NCI-H187 treated with DMSO at 0.1 percent for 48 hours (cell line): ENCODE measurements at regions not wholly inside any gene's neighbourhood (a gene's known extent, or its start where the extent isn't known, plus 50 kb on each side); places are given as distances from the start of the nearest gene placed in this dataset.

ENCODE experiments used
- DNase-seq: peaks from one replicate; lab custom pipeline; 2025; lab: John Stamatoyannopoulos, UW

DNA sequence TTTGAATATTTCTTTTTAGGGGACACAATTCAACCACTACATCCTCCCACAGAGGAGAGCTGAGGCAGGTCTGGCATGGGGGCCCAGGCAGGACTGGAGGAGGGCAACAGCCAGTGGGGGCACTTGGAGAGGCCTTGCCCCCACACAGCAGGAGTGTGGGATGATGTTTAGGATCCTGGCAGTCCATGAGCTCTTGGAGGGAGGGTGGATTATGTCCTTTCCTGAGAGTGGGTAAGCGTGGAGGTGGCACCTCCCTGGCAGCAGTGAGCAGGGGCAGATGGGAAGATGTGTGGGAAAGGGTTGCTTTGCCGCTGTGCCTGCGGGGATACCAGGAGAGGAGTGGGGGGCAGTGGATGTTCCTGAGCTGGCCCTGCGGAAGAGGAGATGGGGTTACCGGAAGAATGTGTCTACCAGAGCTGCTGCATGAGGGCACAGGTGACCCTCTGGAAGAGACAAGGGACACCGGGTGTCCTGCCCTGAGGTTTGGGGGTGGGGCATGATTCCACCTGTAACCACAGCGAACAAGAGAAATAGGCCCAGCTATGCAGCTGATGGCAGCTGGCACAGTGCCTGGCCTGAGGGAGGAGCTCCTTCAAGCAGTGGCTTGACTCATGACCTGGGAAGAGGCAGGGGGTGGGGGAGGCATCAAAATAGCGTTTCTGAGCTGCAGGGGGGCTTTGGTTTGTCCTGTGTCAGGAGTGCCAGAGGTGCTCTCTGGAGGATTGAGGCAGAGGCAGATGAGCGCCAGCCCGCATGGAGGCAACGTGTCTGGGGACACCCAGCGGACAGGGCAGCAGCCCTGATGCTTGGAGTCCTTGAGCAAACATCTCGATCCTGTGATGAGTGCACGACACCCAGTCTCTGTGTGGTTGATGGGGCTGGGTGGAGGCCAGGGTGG lies 123.9 kb upstream of the TMPRSS2 start:
- DNase-seq: no peak

GRCh38 chr21:41630917-41631316 lies 123.0 kb upstream of the TMPRSS2 start:
- no peak for DNase-seq

DNA sequence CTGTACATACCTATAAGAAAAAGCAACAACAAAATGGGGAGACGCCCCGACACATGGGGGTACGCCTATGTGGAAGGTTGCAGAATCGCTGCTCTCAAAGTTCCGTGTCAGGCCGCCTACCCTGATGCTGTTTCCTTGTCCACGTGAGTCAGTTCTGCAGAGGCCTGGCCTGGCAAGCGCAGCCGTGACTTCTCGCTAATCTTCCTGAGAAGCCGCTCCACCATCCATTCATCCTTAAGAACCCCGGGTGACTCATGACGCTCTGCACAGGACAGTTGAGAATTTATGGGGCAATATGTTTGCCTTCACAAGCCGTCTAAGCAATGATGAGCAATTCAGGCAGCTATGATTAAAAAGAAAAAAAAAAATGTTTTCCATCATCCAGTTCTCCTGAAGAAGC lies 122.3 kb upstream of the TMPRSS2 start:
- no peak for DNase-seq

- DNase-seq: no peak
Measured at GRCh38 chr21:41628256-41628655, 120.3 kb upstream of the TMPRSS2 start.

GRCh38 chr21:41627428-41627827 lies 119.5 kb upstream of the TMPRSS2 start:
- DNase-seq: no peak

DNA sequence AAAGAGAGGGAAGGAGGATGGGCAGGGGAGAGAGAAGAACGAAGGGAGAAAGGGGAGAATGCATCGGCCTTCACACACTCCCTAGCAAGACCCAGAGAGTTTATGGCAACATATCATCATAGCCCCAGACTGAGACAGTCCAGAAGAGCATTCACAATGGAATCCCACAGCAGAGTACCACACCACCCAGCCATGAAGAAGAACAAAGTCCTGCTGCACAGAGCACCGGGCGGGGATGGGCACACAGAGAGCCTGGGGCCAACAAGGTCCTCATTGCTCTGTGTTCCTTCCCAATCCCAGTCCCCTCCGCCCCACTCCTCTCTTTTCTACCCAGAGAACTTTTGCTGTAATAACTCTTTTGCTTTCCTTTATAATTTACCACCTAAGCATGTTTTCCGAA lies 118.1 kb upstream of the TMPRSS2 start:
- DNase-seq: no peak

DNA sequence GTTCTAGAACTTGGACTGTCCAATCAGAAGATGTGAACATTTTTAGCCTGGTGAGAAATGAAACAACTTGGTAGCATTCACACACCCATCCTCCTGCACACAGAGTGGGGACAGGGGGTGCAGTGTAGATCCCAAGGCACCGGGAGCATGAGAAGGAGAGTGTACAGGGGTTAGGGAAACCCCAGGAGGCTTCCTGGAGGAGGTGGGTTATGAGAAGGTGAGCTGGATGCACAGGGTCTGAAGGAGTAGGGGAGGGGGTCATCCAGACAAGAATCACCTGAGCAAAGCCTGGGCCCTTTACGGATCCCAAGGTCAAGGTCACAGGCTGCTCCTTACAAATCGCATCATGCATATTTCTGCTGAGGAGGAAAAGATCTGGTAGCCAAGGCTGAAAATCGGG lies 117.5 kb upstream of the TMPRSS2 start:
- no peak for DNase-seq

- no peak for DNase-seq
Measured at GRCh38 chr21:41624674-41625310, 116.8 kb upstream of the TMPRSS2 start.

- DNase-seq: no peak
Measured at GRCh38 chr21:41623945-41624344, 116.0 kb upstream of the TMPRSS2 start.

- DNase-seq: no peak
Measured at GRCh38 chr21:41622831-41623548, 115.0 kb upstream of the TMPRSS2 start.

- no peak for DNase-seq
Measured at GRCh38 chr21:41622201-41622600, 114.2 kb upstream of the TMPRSS2 start.

GRCh38 chr21:41621513-41621912 lies 113.6 kb upstream of the TMPRSS2 start:
- no peak for DNase-seq

GRCh38 chr21:41620982-41621381 lies 113.0 kb upstream of the TMPRSS2 start:
- no peak for DNase-seq

DNA sequence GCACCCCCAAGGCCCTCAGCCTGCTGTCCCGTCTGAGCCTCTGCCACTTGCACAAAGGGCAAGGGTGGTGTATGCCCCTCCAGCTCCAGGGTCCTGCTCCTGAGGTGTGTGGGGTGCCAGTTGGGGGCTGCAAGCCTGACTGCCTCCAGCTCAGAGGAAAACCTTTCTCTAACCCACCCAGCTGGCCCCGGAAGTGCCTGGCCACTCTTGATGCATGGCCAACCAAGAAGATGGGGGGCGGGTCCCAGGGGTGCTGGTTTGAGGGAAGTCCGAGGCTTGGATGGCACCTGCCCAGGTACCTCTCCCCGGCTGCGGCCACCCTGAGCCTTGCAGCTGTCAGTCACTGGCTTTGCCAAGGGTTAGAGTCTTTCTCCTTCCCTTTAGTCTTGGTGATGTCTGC lies 112.6 kb upstream of the TMPRSS2 start:
- DNase-seq: no peak

- DNase-seq: no peak
Measured at GRCh38 chr21:41616031-41616591, 108.2 kb upstream of the TMPRSS2 start.

DNA sequence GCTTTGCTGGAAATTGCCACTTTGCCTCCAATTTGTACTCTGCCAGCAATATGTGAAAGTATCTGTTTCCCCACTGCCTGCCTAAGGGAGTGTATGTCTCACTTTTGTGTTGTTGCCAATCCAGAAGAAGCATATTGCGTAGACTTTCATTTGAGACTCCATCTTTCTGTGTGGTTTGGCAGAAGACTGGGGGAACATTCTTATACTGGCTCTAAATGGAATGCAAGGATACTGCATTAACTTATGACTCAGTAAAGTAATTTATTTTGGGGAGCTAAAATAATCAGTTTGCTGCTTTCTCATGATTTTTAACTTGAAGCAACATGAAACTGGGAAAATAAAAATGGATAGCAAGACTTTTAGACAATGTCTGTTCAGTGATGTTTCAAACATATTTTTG lies 107.7 kb upstream of the TMPRSS2 start:
- no peak for DNase-seq

GRCh38 chr21:41614511-41614910 lies 106.6 kb upstream of the TMPRSS2 start:
- no peak for DNase-seq

DNA sequence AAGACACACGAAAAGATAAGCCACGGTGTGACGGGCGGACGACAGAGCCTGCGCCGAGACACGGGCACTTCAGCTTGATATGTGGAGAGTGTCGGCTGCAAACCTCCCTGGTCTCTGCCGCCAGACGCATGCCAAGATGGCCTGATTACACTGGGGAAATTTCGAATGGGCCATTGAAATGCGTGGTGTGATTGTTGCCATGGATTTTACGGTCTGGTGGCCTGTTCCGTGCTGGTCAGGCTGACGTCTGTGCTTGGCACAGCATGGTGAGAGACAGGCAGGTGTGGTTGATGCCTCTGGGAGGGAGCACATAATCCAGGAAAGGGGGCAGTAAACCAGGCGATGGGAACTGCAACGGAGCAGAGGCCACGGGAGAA lies 105.6 kb upstream of the TMPRSS2 start:
- DNase-seq: no peak

- DNase-seq: no peak
Measured at GRCh38 chr21:41612674-41613532, 104.9 kb upstream of the TMPRSS2 start.

- DNase-seq: no peak
Measured at GRCh38 chr21:41611966-41612606, 104.1 kb upstream of the TMPRSS2 start.

GRCh38 chr21:41611441-41611840 lies 103.5 kb upstream of the TMPRSS2 start:
- DNase-seq: no peak
